Activated B cell treated with CpG ODN at 0.5 μM for 24 hours (primary cell): ENCODE measurements at regions not wholly inside any gene's neighbourhood (a gene's known extent, or its start where the extent isn't known, plus 50 kb on each side); places are given as distances from the start of the nearest gene placed in this dataset.

Experiments used
- ATAC-seq: fragments of 200-7000 bp; cut with Tn5 transposase; one replicate; pipeline ENCODE4 v1.10.0; 2021; ENCODE audit warnings: low read depth, mild to moderate bottlenecking, moderate library complexity
- CTCF ChIA-PET: fragments of 350-600 bp; sonication (Branson Sonifier 250); formaldehyde crosslinking; loops from one replicate; lab custom pipeline; 2021; ENCODE audit warnings: antibody characterized with exemption; lab: Charles Lee
- POLR2A ChIA-PET: fragments of 350-600 bp; sonication (Branson Sonifier 250); formaldehyde crosslinking; loops from one replicate; lab custom pipeline; 2021; ENCODE audit warnings: antibody characterized with exemption; lab: Charles Lee
- DNase-seq: peaks from one replicate; pipeline ENCODE4 v3.0.0; 2022
- H3K27ac Mint-ChIP-seq: one replicate; pipeline ENCODE4 v1.8.0; 2020; ENCODE audit warnings: mixed read lengths
- H3K27me3 Mint-ChIP-seq: one replicate; pipeline ENCODE4 v1.8.0; 2021; ENCODE audit warnings: mixed read lengths
- H3K36me3 Mint-ChIP-seq: one replicate; pipeline ENCODE4 v1.8.0; 2021; ENCODE audit warnings: low read depth, mixed read lengths
- H3K4me1 Mint-ChIP-seq: one replicate; pipeline ENCODE4 v1.8.0; 2021; ENCODE audit warnings: mixed read lengths
- H3K4me3 Mint-ChIP-seq: one replicate; pipeline ENCODE4 v1.8.0; 2020; ENCODE audit warnings: mild to moderate bottlenecking, mixed read lengths
- H3K9me3 Mint-ChIP-seq: one replicate; pipeline ENCODE4 v1.8.0; 2020; ENCODE audit warnings: mixed read lengths
- CTCF ChIP-seq: fragments of 200-600 bp; IDR thresholded peaks from one replicate; pipeline ENCODE4 v1.8.0; 2022; ENCODE audit warnings: antibody characterized with exemption, mild to moderate bottlenecking
- intact Hi-C: fragments of 100-400 bp; cut with micrococcal nuclease; formaldehyde crosslinking; loops from one replicate; pipeline ENCODE4 v1.15.1; 2024

- POLR2A ChIA-PET, result no interaction called here
- no peak for ATAC-seq
- Mint-ChIP-seq H3K36me3 (no peaks in the 10 kb centered on the region), H3K27me3 (no peaks in the 10 kb centered on the region), H3K4me1 (no peaks in the 10 kb centered on the region), H3K27ac (no peak overlapping the region), H3K9me3 (no peaks in the 10 kb centered on the region), H3K4me3 (no peak overlapping the region)
- DNase-seq, result no peak
- TF ChIP-seq CTCF, result no peak
- intact Hi-C loops, result no loop called here
- CTCF ChIA-PET, result no interaction called here
Measured at GRCh38 chr14:100981809-100982208, 78.3 kb upstream of the RTL1 start.

GRCh38 chr14:100982353-100982752, 78.8 kb upstream of the RTL1 start:
- no peak for DNase-seq
- no peaks in the 10 kb centered on the region for H3K27me3 Mint-ChIP-seq
- ChIA-PET CTCF (no interaction called here), POLR2A (no interaction called here)
- H3K36me3 Mint-ChIP-seq, result no peaks in the 10 kb centered on the region
- H3K4me3 Mint-ChIP-seq, result no peak overlapping the region
- intact Hi-C loops, result no loop called here
- no peak overlapping the region for H3K27ac Mint-ChIP-seq
- ATAC-seq, result no peak
- no peaks in the 10 kb centered on the region for H3K9me3 Mint-ChIP-seq
- no peaks in the 10 kb centered on the region for H3K4me1 Mint-ChIP-seq
- no peak for TF ChIP-seq CTCF

- DNase-seq, result no peak
- no peaks in the 10 kb centered on the region for H3K36me3 Mint-ChIP-seq
- no peaks in the 10 kb centered on the region for H3K9me3 Mint-ChIP-seq
- POLR2A ChIA-PET, result no interaction called here
- no peak for ATAC-seq
- no peaks in the 10 kb centered on the region for H3K4me1 Mint-ChIP-seq
- intact Hi-C loops, result no loop called here
- TF ChIP-seq CTCF, result no peak
- CTCF ChIA-PET, result no interaction called here
- no peak overlapping the region for H3K27ac Mint-ChIP-seq
- H3K27me3 Mint-ChIP-seq, result no peaks in the 10 kb centered on the region
- H3K4me3 Mint-ChIP-seq, result no peak overlapping the region
Measured at GRCh38 chr14:100982762-100983161, 79.2 kb upstream of the RTL1 start.

GRCh38 chr14:100983710-100984109, 80.2 kb upstream of the RTL1 start:
- Mint-ChIP-seq H3K4me1 (no peaks in the 10 kb centered on the region), H3K9me3 (no peaks in the 10 kb centered on the region), H3K36me3 (no peaks in the 10 kb centered on the region), H3K27me3 (no peaks in the 10 kb centered on the region), H3K4me3 (no peak overlapping the region), H3K27ac (no peak overlapping the region)
- ChIA-PET CTCF (no interaction called here), POLR2A (no interaction called here)
- intact Hi-C loops, result no loop called here
- no peak for DNase-seq
- no peak for TF ChIP-seq CTCF
- ATAC-seq, result no peak

- no peaks in the 10 kb centered on the region for H3K36me3 Mint-ChIP-seq
- no peak for DNase-seq
- intact Hi-C loops, result no loop called here
- no peak for TF ChIP-seq CTCF
- CTCF ChIA-PET, result no interaction called here
- no peak overlapping the region for H3K27ac Mint-ChIP-seq
- no peaks in the 10 kb centered on the region for H3K27me3 Mint-ChIP-seq
- POLR2A ChIA-PET, result no interaction called here
- peaks cover 2% of the 10 kb centered on the region for H3K9me3 Mint-ChIP-seq
- H3K4me1 Mint-ChIP-seq, result no peaks in the 10 kb centered on the region
- H3K4me3 Mint-ChIP-seq, result no peak overlapping the region
- ATAC-seq, result no peak
Measured at GRCh38 chr14:100988011-100988410, 84.5 kb upstream of the RTL1 start.
